PC-9 (cell line): ENCODE measurements at regions not wholly inside any gene's neighbourhood (a gene's known extent, or its start where the extent isn't known, plus 50 kb on each side); places are given as distances from the start of the nearest gene placed in this dataset.

Source experiments
- BruUV-seq: library from RNA; stranded (reverse); fragments of 400-500 nt; replicated peaks from 2 replicates; lab custom pipeline; 2021; lab: Mats Ljungman, UMichigan
- CTCF ChIA-PET: fragments of 300-600 bp; sonication (Branson Sonifier 250); formaldehyde crosslinking; loops from one replicate; lab custom pipeline; 2022; ENCODE audit warnings: antibody characterized with exemption; lab: Charles Lee
- POLR2A ChIA-PET: fragments of 300-600 bp; sonication (Branson Sonifier 250); formaldehyde crosslinking; loops from one replicate; lab custom pipeline; 2022; ENCODE audit warnings: antibody characterized with exemption; ENCODE audit not compliant: unreplicated experiment; lab: Charles Lee
- DNase-seq, 2 experiments: peaks; one replicate each; pipeline versions ENCODE4 v3.0.0 to v3.0.0-alpha.2; 2015 to 2022; ENCODE audit warnings: mixed read lengths in 1 of 2
- H2AFZ ChIP-seq: fragments of 200-600 bp; sonication (generic); 2 replicates; pipeline ENCODE4 v1.8.1; 2017; ENCODE audit warnings: antibody characterized with exemption
- H3F3A ChIP-seq: fragments of 200-600 bp; sonication (generic); 2 replicates; pipeline ENCODE4 v1.8.1; 2017; ENCODE audit warnings: antibody characterized with exemption, mild to moderate bottlenecking, low read depth; ENCODE audit not compliant: insufficient read depth
- H3K27ac ChIP-seq: fragments of 200-600 bp; sonication (generic); 2 replicates; pipeline ENCODE4 v1.6.1; 2016; ENCODE audit warnings: mixed run types
- H3K27me3 ChIP-seq: fragments of 200-600 bp; sonication (generic); 2 replicates; pipeline ENCODE4 v1.6.1; 2016; ENCODE audit warnings: low read depth, mixed run types; ENCODE audit not compliant: insufficient read depth
- H3K36me3 ChIP-seq: fragments of 200-600 bp; sonication (generic); 2 replicates; pipeline ENCODE4 v1.6.1; 2016; ENCODE audit warnings: low read depth, mixed run types
- H3K4me1 ChIP-seq: fragments of 200-600 bp; sonication (generic); replicated peaks from 2 replicates; pipeline ENCODE4 v1.6.1; 2016; ENCODE audit warnings: mixed run types; ENCODE audit not compliant: insufficient read depth
- H3K4me2 ChIP-seq: fragments of 200-600 bp; sonication (generic); 2 replicates; pipeline ENCODE4 v1.6.1; 2017; ENCODE audit warnings: mixed run types
- H3K4me3 ChIP-seq: fragments of 200-600 bp; sonication (generic); 2 replicates; pipeline ENCODE4 v1.6.1; 2016; ENCODE audit warnings: mixed run types
- H3K79me2 ChIP-seq: fragments of 200-600 bp; sonication (generic); 2 replicates; pipeline ENCODE4 v1.6.1; 2017; ENCODE audit warnings: low read depth, mixed run types
- H3K9me2 ChIP-seq: fragments of 200-600 bp; sonication (generic); 2 replicates; pipeline ENCODE4 v1.8.1; 2017; ENCODE audit warnings: mild to moderate bottlenecking; ENCODE audit not compliant: insufficient read depth
- H3K9me3 ChIP-seq: fragments of 200-600 bp; sonication (generic); 2 replicates; pipeline ENCODE4 v1.8.1; 2016; ENCODE audit warnings: low read depth; ENCODE audit not compliant: insufficient read depth
- H4K20me1 ChIP-seq: fragments of 200-600 bp; sonication (generic); 2 replicates; pipeline ENCODE4 v1.8.1; 2017; ENCODE audit not compliant: insufficient read depth
- CTCF ChIP-seq: fragments of 200-600 bp; sonication (generic); conservative IDR thresholded peaks from 2 replicates; pipeline ENCODE4 v1.6.1; 2017; ENCODE audit warnings: mixed run types, antibody characterized with exemption, mild to moderate bottlenecking, moderate library complexity
- EZH2 ChIP-seq: fragments of 200-600 bp; sonication (generic); IDR thresholded peaks from 2 replicates; pipeline ENCODE4 v1.8.0; 2017; ENCODE audit warnings: antibody characterized with exemption, low read depth
- intact Hi-C: fragments of 100-400 bp; cut with micrococcal nuclease; formaldehyde crosslinking; loops from one replicate; pipeline ENCODE4 v1.10.0; 2022; ENCODE audit not compliant: unreplicated experiment

DNA sequence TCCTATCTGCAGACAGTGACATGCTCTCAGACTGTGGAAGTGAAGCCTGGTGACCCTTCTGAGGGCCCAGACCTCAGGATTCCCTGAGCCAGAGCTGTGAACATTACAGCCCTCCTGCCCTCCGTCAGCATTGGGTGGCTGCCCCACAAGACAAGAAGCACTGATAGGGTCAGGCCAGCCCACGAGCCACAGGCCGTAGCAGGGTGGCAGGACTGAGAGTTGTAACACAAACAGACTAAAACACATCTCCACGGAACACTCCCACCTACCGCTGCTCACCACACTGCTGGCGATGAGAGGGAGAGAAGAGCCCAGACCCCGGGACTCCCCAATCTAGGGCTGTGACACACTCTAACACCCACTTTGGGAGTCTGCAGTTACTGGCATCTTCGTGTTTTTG is 264.8 kb upstream of the FSIP2 start:
- Histone ChIP-seq H3K27ac (no peak overlapping the region), H3K4me2 (no peak overlapping the region), H3K9me2 (no peaks in the 10 kb centered on the region), H4K20me1 (no peaks in the 10 kb centered on the region), H3K36me3 (no peaks in the 10 kb centered on the region), H3F3A (no peaks in the 10 kb centered on the region), H3K27me3 (no peaks in the 10 kb centered on the region), H2AFZ (no peak overlapping the region), H3K9me3 (no peaks in the 10 kb centered on the region), H3K4me3 (no peak overlapping the region), H3K4me1 (no peaks in the 10 kb centered on the region), H3K79me2 (no peaks in the 10 kb centered on the region)
- DNase-seq, result no peak
- ChIA-PET POLR2A (no interaction called here), CTCF (no interaction called here)
- BruUV-seq, result no TSS peak
- intact Hi-C loops, result no loop called here
- TF ChIP-seq CTCF (no peak), EZH2 (no peak)

DNA sequence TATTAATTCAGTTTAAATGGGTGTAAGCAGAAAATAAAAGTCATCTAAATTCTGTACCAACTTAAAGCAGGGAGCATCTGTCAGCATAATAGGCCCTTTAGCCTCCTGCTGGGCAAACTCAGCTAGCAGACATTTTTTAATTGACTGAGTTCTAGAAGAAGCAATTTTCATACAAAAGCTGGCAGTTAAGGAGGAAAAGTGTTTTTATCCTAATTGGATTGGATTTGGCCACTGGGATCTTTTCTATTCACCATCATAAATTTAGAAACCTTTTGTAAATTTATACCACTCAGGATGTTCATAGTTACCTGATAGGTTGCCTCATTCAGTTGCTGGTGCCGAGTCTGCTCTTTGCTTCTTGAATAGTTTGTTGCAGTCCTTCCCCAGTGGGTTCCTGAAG is 262.7 kb upstream of the FSIP2 start:
- DNase-seq, result no peak
- no peak overlapping the region for H3K4me3 ChIP-seq
- no peaks in the 10 kb centered on the region for H3K27me3 ChIP-seq
- H4K20me1 ChIP-seq, result no peaks in the 10 kb centered on the region
- ChIA-PET POLR2A (no interaction called here), CTCF (no interaction called here)
- no peak overlapping the region for H2AFZ ChIP-seq
- H3K4me2 ChIP-seq, result no peak overlapping the region
- no TSS peak for BruUV-seq
- intact Hi-C loops, result no loop called here
- H3K9me3 ChIP-seq, result no peaks in the 10 kb centered on the region
- H3K9me2 ChIP-seq, result no peaks in the 10 kb centered on the region
- H3K79me2 ChIP-seq, result no peaks in the 10 kb centered on the region
- TF ChIP-seq EZH2 (no peak), CTCF (no peak)
- H3F3A ChIP-seq, result no peaks in the 10 kb centered on the region
- H3K4me1 ChIP-seq, result no peaks in the 10 kb centered on the region
- H3K36me3 ChIP-seq, result no peaks in the 10 kb centered on the region
- H3K27ac ChIP-seq, result no peak overlapping the region

GRCh38 chr2:185477452-185477851 is 261.2 kb upstream of the FSIP2 start:
- TF ChIP-seq CTCF (no peak), EZH2 (no peak)
- no peaks in the 10 kb centered on the region for H3K36me3 ChIP-seq
- no peak overlapping the region for H3K4me2 ChIP-seq
- no peaks in the 10 kb centered on the region for H3K27me3 ChIP-seq
- H3K27ac ChIP-seq, result no peak overlapping the region
- no peaks in the 10 kb centered on the region for H3K9me2 ChIP-seq
- no peaks in the 10 kb centered on the region for H3K79me2 ChIP-seq
- CTCF ChIA-PET, result no interaction called here
- no peaks in the 10 kb centered on the region for H3K9me3 ChIP-seq
- no peak for DNase-seq
- no peaks in the 10 kb centered on the region for H3K4me1 ChIP-seq
- POLR2A ChIA-PET, result no interaction called here
- no peaks in the 10 kb centered on the region for H3F3A ChIP-seq
- intact Hi-C loops, result no loop called here
- H3K4me3 ChIP-seq, result no peak overlapping the region
- no peak overlapping the region for H2AFZ ChIP-seq
- no TSS peak for BruUV-seq
- H4K20me1 ChIP-seq, result no peaks in the 10 kb centered on the region
